Hematopoietic multipotent progenitor cell (in vitro differentiated cells): ENCODE measurements at regions not wholly inside any gene's neighbourhood (a gene's known extent, or its start where the extent isn't known, plus 50 kb on each side); places are given as distances from the start of the nearest gene placed in this dataset.

Experiments
- DNase-seq, 3 donors: peaks; one replicate each; pipeline ENCODE4 v3.0.0-alpha.2; 2011 to 2015; ENCODE audit warnings: low read depth in 2 of 3, low spot score in 2 of 3

DNA sequence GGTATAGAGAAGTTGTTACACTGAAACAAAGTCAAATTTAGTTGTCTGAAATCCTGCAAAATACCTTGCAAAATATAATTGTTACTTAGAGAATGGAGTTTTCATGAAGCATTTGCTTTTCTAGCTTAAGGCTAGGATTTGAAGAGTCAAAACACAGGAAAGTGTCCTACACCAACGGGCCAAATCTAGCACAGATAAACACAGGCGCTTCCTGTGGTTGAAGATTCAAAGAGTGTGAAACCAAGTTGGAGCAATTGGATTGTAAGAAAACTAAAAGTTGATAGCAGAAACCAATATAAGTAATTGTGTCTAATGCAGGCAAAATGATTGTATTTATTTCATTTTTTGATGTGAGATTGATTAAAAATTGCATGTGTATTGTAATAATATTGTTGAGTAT is 2002.5 kb upstream of the TENM3 start:
- DNase-seq, result peak in 1 of 3 donors; percentile 29

GRCh38 chr4:180253419-180253818 is 1989.8 kb upstream of the TENM3 start:
- no peak for DNase-seq

DNA sequence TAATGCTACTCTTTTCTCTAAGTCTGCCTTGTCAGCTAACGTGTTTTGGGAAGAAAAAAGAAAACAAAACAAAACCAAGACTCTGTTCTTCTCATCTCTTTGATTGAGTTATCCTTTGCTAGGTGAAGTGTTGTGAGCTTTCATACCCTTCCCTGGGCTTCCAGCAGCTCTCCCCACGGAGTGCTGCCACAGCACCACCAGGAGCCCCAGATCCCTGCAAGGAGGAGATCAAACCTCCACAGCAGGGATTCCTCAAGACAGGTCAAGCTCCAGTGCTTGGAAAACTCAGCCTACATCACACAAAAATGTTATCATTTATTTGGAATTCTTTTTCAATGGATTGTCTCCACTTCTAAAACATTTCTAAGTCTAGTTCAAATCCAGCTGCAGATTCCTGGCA is 1981.9 kb upstream of the TENM3 start:
- no peak for DNase-seq

DNA sequence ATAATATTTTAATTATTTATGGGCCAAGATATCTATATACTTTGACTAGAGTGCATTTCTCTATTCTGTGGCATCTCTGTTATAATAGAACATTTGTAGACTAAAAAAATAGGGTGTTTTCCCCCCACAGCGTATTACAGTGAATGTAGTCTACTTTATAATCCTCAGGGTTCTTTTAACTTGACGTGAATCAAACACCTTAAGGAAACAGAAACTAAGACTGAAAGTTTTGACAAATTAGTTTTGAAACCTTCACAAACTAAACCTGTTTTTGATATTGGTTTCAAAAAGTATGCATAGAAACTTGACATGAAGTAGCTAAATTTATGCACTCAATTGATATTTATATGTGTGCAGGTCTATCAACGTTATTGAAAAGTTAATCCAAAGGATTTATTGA is 1963.1 kb upstream of the TENM3 start:
- no peak for DNase-seq

GRCh38 chr4:180280726-180281297 is 1962.4 kb upstream of the TENM3 start:
- no peak for DNase-seq

DNA sequence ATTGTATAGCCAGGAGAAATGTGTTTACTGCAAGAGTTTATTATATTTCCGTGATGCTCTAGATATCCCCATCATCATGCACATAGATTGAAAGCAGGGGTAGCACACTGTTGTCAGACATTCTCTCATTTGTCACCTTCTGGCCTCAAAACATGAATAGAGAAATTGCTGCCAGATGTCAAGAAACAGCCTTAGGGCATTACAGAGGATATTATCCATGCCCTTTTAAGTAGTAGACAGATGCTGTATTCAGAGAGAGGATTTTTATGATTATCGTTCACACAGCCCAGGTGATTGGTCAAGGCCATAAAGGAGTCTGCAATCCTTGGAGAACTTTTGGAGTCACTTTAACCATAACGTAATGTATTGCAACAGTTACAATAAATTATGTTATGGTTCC is 1961.5 kb upstream of the TENM3 start:
- no peak for DNase-seq

GRCh38 chr4:180284267-180284666 is 1958.9 kb upstream of the TENM3 start:
- DNase-seq, result no peak

- DNase-seq, result no peak
These were observed 1957.4 kb upstream of the TENM3 start for GRCh38 chr4:180285796-180286195.

GRCh38 chr4:180292339-180292738 is 1950.9 kb upstream of the TENM3 start:
- DNase-seq, result no peak

DNA sequence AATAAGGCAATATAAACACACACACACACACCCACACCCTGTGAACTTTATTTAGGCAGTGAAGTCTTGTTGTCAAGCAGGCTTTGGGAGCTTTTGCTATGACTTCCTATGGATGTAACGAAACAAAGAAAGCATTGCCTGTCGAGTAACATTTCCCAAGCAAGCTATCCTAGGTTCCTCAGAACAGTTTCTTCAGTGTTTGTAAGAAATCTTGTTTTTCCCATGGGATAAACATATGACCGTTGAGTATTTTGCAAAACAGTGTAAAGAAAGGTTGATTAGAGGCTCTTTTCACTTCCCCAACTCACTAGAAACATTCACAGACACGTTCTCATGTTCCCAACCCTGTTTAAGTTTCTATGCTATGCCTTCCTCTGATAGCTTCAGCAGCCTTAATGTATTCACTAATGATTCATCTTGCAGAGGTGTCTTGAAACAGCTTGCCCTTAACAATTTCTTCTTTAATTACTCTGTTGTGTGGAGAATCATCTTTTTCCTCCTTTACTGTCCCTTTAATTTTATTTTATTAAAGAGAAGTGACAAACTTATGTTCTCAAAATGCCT is 1947.1 kb upstream of the TENM3 start:
- DNase-seq, result no peak

DNA sequence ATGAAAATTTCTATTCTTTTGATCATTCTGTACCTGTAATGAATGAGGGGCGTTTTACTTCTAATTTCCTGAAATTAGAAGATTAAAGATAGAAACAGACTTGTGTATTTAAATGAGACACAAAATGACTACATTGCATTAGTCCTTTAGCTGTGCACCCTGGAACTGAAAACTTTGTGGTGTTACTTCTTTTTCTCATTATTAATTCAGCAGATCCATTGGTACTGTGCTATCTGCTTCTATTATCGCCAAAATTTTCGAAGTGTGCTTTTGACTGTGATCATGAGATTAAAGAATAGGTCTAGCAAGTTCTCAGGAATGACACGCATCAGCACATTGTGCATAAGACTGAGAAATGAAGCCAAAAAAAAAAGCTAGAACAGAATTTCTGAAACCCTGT is 1938.9 kb upstream of the TENM3 start:
- DNase-seq, result no peak

DNA sequence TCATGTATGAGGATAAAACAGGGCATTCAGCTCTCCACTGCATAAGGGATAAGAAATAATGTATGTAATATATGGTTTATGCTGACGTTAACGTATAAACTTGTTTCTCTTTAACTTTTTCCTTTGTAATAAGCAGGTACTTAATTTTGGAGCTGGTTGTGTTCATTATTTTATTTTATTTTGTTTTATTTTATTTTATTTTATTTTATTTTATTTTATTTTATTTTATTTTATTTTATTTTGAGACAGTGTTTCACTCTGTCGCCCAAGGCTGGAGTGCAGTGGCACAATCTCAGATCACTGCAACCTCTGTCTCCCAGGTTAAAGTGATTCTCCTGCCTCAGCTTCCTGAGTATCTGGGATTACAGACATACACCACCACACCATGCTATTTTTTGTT is 1932.6 kb upstream of the TENM3 start:
- DNase-seq, result no peak

DNA sequence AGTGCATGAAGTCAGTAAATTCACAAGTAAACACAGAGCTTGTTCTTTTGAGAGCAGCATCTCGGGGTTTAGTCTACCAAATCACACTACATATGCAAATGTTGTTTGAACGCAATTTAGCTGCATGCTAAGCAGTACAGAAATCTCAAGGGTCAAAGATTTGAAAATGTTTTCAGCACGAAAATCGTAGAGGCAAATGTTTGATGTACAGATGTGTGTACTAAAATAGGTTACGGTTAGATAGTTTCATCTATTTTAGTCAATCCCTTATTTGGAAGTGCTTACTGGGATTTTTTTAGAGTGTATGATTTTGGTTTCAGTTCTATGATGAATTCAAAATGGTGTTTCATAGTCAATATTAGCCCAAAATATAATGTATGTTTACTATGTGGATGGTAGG is 1928.2 kb upstream of the TENM3 start:
- DNase-seq, result no peak

DNA sequence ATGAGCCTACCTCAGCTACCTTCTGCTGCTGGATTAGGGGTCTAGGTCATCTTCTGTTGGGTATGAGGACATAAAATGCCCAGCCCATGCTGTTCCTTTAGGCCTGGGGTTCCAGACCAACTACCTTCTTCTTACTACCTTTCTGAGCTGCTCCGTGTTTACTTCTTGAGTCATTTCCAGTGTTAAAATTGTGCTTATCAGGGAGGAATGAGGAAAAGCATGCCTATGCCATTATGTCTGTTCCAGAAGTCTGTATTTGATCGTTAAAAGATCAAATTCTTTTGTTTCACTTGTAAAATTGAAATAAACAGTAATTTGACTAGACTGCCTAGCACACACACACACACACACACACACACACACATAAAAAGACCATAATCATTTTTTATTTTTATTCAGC is 1912.7 kb upstream of the TENM3 start:
- no peak for DNase-seq

DNA sequence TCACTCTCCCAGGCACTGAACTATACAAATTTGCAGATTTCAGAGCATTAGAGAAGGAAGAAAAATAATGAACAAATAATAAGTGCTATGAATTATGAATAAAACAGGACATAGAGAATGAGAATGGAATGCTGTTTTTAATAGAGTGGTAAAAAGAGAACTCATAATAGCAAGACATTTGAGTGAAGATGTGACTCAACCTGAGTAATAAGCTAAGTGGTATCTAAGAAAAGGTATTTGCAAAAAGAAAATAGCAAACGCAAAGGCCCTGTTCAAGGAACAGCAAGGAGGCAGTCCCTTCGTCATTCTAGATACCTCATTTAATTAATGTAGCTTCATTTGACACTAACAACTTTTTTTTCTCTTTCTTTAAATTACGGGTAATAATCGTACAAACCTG is 1910.0 kb upstream of the TENM3 start:
- no peak for DNase-seq

DNA sequence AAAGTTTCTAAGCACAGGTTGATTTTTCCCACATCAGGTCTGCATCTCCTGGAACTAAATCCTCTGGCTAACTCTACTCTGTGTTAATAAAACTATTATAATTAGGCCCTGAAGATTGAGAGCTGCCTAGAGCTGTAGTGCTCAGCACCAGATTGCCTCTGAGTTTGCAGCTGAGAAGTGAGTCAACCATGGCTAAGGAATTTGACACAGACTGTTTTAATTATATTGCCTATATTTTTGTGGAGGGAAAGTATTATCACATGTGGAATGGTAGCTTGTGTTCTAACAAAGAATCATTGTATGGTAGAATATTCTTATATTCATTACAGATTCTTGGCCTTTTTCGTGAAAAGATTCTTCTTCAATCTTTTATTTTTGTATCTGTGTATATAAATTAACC is 1907.6 kb upstream of the TENM3 start:
- DNase-seq, result no peak

DNA sequence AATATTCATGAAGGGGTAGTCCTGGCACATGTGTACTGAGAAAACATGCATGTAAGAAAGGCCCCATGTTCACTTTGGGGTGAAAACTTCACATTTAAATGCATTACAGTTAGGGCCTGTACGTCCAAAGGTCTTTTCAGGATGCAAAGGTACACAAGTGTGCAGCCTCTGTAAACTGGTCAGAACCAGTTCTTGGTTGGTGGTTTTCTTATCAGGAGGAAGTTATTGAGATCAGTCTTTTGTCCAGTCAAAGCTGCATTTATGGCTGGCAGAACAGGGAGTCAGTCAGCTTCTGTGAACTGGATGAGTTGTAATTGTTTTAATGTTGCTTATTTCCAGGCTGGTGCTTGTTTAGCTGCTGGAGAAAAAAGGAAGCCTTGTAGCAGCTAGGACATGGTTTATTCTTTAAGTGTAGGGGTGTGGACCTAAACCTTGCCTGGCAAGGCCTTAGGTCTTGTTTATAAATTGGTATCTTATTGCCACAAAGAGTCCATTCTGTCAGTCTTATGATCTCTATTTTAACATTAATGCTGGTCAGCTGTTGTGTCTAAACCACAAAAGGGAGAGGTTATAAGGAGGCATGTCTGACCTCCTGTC is 1906.6 kb upstream of the TENM3 start:
- no peak for DNase-seq

- no peak for DNase-seq
These were observed 1901.3 kb upstream of the TENM3 start for GRCh38 chr4:180341926-180342325.

- DNase-seq, result no peak
These were observed 1892.3 kb upstream of the TENM3 start for GRCh38 chr4:180350901-180351300.

GRCh38 chr4:180356766-180357165 is 1886.4 kb upstream of the TENM3 start:
- DNase-seq, result no peak

- peak in 2 of 3 donors; percentile 1 to 27 for DNase-seq
These were observed 1883.1 kb upstream of the TENM3 start for GRCh38 chr4:180360113-180360512.

DNA sequence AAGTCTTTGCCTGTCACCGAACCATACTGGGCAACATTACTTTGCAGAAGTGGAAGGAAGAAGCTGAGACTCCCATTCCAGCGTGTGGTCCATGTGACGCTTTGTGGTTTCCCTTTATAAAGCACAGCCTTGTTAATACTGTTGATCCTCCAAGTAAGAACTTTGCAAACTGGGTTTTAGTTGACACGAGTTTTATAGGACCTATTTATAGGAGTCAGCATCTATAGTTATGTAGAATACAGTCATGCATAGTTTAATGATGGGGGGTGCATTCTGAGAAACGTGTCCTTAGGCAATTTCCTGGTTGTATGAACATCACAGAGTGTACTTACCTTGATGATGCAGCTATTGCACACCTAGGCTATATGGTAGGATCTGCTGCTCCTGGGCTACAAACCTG is 1879.4 kb upstream of the TENM3 start:
- DNase-seq, result peak in 2 of 3 donors; percentile 21 to 62

GRCh38 chr4:180372691-180373090 is 1870.5 kb upstream of the TENM3 start:
- no peak for DNase-seq
